Neural progenitor cell (in vitro differentiated cells): ENCODE measurements at regions not wholly inside any gene's neighbourhood (a gene's known extent, or its start where the extent isn't known, plus 50 kb on each side); places are given as distances from the start of the nearest gene placed in this dataset.

Experiments used
- CTCF ChIP-seq: fragments of 200-600 bp; sonication (generic); IDR thresholded peaks from 2 replicates; pipeline ENCODE4 v1.5.1; 2017; ENCODE audit warnings: antibody characterized with exemption, mild to moderate bottlenecking
- EZH2 ChIP-seq: fragments of 200-600 bp; sonication (generic); IDR thresholded peaks from 2 replicates; pipeline ENCODE4 v1.6.1; 2017; ENCODE audit warnings: antibody characterized with exemption, mild to moderate bottlenecking, moderate library complexity

DNA sequence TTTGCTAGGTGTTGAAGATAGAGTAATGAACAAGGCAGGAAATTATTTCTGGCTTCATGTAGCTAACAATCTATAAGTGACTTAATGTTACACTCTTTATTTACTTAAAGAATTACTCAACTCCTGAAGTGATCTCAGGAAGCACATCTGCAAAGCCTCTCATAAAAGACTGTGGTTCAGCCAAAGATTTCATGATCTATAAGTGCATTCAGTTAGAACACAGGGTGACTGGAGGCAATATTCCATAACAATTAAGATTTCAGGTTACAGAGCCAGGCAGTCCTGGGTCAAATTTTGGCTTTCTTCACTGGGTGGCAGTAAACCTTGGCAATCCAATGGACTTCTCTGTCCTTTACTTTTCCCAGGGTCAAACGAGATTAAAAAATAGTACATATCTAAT lies 204.0 kb downstream of the TPBG start:
- TF ChIP-seq CTCF (no peak), EZH2 (no peak)
